ENCODE measurements at regions not wholly inside any gene's neighbourhood (a gene's known extent, or its start where the extent isn't known, plus 50 kb on each side); places are given as distances from the start of the nearest gene placed in this dataset.
"Not testable (repeated sequence)": the region's sequence is repeated elsewhere in the genome, so short reads cannot be mapped to it uniquely, and the experiment has no call there.

GRCh38 chr3:91287344-91287743 lies 2179.9 kb downstream of the EPHA3 start:
- not testable (repeated sequence) for H3K4me1 ChIP-seq (ENCODE audit: control insufficient read depth in 4 of 4, insufficient read depth in 4 of 4, low read length in 3 of 4); H3K4me3 ChIP-seq (ENCODE audit: low read depth in 1 of 3, low read length in 3 of 3); H3K36me3 ChIP-seq (ENCODE audit: control insufficient read depth in 4 of 4, insufficient read depth in 3 of 4, low read depth in 1 of 4, low read length in 3 of 4); H3K27ac ChIP-seq (ENCODE audit: low read depth in 1 of 2, low read length in 2 of 2); H3K9me3 ChIP-seq (ENCODE audit: control insufficient read depth in 4 of 4, low read length in 3 of 4); H3K9ac ChIP-seq (ENCODE audit: low read depth in 1 of 2, low read length in 2 of 2); DNase-seq (ENCODE audit: low spot score); H3K27me3 ChIP-seq (ENCODE audit: control insufficient read depth in 4 of 4, insufficient read depth in 4 of 4, low read length in 3 of 4)
- 31% methylated on average over 1 of the region's 1 CpG for WGBS
- TF ChIP-seq RAD21 (IDR thresholded peaks at IDR 0.05), result peak in 1 of 2 donors; percentile 11

GRCh38 chr3:91291388-91291787 lies 2184.0 kb downstream of the EPHA3 start:
- not testable (repeated sequence) for H3K9ac ChIP-seq (ENCODE audit: low read depth in 1 of 2, low read length in 2 of 2); DNase-seq (ENCODE audit: low spot score); H3K4me3 ChIP-seq (ENCODE audit: low read depth in 1 of 3, low read length in 3 of 3); H3K36me3 ChIP-seq (ENCODE audit: control insufficient read depth in 4 of 4, insufficient read depth in 3 of 4, low read depth in 1 of 4, low read length in 3 of 4); H3K27ac ChIP-seq (ENCODE audit: low read depth in 1 of 2, low read length in 2 of 2); H3K9me3 ChIP-seq (ENCODE audit: control insufficient read depth in 4 of 4, low read length in 3 of 4); H3K27me3 ChIP-seq (ENCODE audit: control insufficient read depth in 4 of 4, insufficient read depth in 4 of 4, low read length in 3 of 4); H3K4me1 ChIP-seq (ENCODE audit: control insufficient read depth in 4 of 4, insufficient read depth in 4 of 4, low read length in 3 of 4)
- WGBS, result 74% methylated on average over 6 of the region's 6 CpGs

All from liver (tissue), 7 donors.